HG03139 (cell line): ENCODE measurements at regions not wholly inside any gene's neighbourhood (a gene's known extent, or its start where the extent isn't known, plus 50 kb on each side); places are given as distances from the start of the nearest gene placed in this dataset.

Experiments used
- ATAC-seq: cut with Tn5 transposase; IDR thresholded peaks from one replicate; pipeline ENCODE4 v1.9.1; 2021; ENCODE audit not compliant: unreplicated experiment

DNA sequence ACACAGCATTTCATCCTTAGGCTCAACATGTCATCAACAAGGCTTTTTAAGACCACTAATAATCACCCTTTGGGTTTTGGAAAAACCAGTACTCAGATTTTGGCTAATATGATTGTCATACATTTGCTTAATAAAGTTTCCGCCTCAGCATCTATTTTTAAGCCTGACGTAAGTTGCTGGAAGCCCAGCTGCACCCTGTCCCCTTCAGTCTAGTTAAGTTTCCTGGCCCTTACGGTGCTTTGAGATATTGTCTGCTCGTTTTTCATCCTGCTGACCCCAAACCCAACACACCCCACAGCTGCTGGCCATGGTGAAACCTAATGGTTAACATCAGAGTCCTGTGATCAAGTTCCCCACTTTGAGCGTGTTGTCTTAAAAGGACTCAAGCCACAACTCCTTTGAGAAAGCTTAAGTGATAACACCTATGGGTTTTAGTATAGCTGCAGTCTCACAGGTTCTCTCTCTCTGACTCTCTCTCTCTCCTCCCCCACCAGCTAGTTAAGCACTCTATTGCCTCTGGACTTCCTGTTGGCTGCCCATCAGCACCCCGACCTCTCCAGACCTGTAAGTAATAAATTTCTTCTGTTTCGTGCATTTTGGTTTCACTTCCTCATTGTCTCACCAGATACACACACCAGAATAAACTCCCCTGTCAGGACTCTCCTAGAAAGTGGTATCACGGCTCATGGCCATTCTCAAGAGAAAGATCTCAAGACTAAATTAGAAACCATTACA is 802.0 kb downstream of the C6orf118 start:
- no peak for ATAC-seq

DNA sequence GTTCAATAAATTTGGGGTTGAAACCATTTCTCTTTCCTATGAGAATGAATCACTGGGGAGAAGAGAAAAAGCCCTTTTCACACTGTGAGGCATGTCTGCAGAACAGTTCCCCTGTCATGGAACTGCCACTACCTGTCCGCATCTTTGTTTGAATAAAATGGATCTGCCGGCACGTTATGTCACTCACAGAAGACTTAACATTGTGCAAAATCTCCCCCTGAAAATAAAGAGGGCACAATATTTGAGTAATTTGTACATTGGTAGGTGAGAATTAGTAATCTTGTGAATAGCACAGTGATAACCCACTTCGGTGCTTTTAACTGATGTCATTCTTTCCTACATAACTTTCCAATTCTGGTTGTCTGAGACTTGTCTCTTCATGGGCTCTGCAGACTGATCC is 804.0 kb downstream of the C6orf118 start:
- no peak for ATAC-seq

DNA sequence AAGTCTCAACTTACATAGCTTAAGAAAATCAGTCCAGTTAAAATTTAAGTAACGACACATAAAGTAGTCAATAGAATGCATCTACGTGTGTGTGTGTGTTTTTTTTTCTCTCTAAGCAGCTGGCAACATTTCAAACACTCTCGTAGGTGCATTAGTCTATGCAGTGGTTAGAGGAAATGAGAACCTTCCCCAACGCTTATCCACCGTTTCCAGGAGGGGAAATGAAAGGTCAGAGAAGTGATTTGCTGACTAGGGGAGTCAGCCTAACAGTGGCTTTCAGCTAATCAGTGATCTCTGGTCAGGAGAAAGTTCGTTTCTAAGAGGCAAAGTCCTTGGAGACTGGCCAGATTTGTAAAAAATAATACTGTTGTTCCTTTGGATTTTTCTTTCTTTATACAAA is 806.6 kb downstream of the C6orf118 start:
- ATAC-seq = no peak

DNA sequence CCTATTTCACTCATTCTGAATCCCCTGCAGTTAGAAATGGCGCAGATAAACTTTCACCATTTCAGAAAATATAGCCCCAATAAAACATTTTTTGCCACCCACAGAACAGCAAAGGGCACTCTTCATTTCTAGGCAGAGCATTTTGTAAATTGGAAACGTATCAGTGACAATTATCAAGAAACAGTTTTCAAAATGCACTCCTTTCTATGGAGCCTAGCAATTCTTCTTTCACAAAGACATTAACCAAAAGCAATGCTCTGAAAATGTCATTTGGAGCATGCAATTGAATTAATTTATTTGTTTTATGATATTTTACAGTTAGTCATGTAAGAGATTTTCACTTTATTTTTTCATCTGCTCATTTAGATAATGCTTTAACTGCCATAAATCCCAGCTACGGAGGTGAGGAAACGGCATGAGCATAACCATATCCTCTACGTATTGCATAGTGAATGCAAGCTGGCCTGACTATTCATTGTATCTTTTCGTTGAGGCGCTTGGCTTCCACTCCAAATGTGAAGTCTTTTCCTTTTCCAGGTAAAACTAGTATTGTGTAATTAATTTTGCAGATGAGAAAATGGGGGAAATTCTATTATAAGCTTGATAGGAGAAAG is 813.4 kb downstream of the C6orf118 start:
- ATAC-seq = no peak

DNA sequence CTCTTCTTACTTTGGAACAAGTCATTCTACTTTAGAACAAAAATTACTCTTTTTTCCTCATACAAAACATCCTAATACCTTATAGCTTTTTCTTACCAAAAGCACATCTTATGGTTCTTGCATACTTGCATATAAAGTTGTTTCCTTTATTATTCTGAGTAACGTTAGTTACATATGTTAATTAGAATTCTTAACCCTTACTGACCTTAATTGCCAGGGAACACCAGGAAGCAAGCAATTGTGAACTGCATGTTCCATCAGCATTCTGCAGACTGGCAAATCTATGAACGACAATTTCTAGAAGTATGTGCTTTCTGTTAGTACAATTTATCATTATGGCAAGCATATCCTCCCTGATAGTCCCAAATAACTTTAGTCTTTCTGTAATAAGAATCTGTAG is 831.0 kb downstream of the C6orf118 start:
- no peak for ATAC-seq

DNA sequence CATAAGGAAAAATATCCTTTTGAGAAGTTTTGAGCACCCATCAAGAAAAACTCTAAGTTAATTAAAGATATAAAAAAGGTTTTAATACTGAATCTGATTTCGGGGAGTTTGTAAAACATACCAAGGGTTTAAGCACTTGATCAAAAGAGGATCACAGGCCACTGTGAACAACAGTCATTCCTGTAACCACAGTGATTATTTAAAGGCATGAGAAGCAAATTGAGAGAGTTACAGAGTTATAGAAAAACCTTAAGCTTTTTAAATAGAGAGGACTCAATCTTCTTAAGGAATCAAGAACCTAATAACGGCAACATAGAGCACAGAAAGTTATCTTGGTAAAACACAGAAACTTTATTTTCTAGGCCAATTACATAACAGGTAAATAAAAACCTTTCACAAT is 831.6 kb downstream of the C6orf118 start:
- ATAC-seq = no peak

DNA sequence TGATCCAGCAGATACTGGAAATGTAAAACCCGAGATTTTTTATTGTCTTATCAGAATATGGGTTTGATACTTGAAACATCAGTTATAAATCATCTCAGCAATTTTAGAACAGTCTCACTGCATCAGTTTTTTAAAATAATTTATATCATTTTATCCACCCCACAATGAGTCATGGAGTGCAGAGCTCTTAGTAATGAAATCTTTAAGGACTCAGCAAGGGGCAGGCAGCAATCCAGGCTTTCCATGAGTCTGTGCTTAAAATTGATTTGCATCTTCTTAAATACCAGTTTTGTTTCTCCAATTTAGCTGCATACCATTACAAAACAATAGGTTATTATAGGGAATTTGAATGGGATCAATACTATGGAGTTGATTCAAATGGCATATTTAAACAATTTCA is 832.3 kb downstream of the C6orf118 start:
- ATAC-seq = no peak

DNA sequence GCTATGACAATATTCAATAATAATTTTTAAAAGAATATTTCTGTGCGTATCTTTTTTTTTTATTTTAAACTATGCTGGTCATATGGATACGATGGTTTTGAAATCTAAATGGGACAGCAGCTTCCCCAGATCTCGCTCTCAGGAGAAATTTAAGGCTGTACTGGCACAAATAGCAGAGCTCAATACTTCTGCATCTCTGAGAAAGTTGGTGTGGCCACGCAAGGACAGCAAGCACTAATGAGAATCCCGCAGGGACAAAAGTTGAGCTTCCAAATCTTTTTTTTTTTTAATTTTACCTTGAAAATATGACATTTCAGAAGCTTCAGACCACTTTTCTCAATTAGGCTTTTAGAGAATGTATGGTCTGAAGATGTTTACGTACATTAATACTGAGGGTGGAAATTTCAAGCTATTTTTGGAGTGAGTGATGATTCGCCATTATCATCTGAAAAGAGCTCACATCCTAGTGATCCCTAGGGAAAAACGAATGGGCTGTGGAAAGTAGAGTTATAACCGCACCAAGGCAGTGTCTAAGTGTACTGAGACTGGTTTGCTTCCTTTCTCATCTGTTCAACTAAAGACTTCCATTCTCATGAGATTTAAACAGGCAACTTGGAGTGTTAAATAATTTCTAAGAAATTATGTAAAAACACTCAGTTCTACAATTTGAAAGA is 840.0 kb downstream of the C6orf118 start:
- no peak for ATAC-seq

DNA sequence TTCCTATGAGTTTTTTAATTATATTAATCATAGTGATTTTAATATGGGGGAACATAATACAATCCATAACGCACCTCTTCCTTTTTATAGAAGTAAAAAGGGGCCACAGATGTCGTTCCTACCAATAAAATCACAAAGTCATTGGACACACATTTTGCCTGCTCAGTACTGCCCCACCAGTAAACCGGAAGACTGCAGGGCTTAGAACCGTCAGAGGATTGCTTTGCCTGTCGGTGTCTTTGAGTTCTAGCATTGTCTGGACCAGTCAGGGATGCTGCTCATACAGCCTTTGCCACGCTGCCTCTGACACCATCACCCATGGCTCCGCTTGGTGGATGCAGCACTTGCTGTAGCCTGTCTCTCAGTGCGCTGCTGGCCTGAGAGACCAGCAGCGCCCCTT is 853.6 kb downstream of the C6orf118 start:
- no peak for ATAC-seq

DNA sequence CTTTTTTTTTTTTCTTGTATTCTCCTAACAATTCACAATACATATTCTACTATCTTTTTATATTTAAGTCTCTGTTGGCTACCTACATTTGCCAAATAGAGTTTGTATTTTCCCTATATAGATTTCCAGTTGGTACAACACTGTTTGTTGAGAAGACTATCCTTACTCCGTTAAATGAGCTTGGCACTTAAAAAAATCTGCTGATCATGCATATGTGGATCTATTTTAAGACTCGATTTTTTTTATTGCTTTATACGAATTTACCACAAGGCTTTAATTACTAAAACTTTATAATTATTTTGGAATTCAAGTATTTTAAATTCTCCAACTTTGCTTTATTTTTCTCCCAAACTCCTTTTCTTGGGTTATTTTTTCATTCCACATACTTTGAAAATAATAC is 855.6 kb downstream of the C6orf118 start:
- ATAC-seq = no peak

DNA sequence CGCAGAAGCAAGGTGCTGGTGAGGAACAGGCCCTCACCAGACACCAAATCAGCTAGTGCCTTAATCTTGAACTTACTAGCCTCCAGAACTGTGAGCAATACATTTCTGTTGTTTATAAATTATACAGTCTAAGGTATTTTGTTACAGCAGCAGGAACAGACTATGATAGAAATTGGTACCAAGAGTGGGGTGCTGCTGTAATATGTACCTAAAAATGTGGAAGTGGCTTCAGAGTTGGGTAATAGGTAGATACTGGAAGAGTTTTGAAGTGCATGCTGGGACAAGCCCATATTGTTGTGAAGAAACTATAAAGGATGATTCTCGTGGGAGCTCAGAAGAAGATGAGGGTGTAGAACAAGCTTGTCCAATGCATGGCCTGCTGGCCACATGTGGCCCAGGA is 866.8 kb downstream of the C6orf118 start:
- ATAC-seq = no peak

DNA sequence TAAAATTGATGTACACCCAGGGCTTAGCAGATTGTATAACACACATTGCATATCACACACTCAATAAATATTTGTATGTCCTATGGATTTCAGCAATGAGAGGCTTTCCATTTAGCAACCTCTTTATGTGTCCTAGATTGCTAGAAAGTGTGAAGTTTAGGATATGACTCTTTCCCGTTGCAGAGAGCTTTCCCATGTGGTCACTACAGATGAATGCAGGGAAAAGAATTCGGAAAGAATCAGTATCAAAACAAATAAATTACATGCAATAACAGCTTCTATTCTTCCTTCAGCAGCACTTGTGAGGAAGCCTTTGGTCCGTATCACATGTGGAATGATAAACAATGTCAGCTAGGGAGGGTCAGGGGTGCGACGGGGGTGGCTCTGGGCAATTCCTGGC is 870.1 kb downstream of the C6orf118 start:
- ATAC-seq = no peak

DNA sequence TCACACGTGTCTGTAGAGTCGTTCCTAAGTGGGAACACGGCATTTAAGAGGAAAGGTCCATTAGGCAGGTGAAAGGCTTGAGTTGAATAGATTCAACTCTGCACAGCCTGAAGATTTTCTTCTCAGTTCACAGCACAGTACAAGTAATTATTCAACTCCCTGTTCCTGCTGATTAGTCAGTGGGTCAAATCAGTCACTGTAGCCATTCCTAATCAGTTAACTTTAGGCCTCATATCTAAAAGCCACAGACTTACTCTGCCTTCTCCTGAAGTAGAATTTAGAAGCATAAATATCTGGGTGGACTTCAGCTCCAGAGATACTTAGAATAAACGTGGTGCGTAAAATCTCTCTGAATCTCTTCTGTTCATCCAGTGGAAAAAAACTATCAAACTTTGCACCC is 872.4 kb downstream of the C6orf118 start:
- no peak for ATAC-seq

DNA sequence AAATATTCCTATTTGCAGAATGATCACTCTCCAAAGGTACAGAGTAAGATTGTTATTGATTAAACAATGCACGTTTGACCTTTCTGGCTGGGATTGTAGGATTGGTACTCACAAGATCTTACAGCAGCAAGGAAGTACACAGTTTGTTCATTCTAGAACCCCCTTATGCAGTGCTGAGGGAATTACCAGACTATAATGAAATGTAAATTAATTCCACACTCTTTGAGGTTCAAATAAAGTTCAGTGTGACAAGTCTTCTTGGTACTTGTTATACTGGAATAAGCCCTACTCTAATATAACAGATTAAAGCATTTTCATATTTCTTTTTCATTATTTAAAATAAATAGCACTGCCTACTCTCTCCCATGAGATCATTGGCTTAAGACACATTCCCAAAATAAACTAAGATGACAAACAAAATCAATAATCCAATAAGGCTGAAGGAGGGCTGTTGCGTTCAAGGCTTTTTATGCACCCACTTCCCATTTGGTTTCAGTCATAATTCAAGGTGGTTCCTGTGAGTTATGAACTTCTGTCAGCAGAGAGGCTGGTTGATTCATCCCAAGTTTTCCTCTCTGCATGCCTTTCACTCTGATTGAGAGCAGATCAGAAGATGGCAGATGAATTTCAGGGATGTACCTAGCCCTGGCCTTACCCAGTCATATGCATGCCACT is 881.5 kb downstream of the C6orf118 start:
- no peak for ATAC-seq

DNA sequence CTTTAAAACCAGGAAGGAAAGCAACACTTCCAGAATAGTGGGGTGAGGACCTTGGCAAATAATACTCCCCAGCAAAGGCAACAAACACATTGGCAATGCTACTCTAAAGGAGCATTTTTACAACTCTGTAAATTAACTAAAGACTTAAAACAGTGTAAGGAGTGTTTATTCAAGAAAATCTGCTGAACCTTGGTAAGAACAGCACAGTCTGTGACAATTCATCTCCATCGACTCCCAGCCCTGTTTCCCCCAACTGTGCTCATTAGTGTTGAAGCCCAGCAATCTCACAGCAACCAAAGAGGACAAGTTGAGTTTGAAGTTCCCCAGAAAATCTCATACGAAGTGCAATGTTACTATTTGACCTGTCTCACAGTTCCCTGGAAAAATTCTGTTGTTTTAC is 884.9 kb downstream of the C6orf118 start:
- no peak for ATAC-seq

DNA sequence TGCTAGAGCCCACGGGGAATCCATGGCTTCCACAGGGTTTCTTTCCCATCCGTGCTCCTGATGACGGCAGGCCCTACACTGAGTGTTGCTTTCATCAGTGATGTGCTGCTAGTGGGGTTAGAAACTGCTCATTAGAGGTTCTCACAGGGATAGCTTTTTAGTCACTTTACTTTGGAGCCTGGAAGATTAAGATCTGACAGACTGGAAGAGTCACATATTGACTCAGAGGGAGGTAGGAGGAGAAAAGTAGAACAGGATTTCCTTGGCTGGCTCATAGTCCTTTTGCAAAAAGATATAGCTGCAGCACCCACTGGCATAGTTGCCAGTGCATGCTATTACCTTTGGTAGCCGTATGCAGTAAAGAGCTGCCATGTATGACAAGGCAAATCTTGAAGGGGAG is 890.3 kb downstream of the C6orf118 start:
- no peak for ATAC-seq

DNA sequence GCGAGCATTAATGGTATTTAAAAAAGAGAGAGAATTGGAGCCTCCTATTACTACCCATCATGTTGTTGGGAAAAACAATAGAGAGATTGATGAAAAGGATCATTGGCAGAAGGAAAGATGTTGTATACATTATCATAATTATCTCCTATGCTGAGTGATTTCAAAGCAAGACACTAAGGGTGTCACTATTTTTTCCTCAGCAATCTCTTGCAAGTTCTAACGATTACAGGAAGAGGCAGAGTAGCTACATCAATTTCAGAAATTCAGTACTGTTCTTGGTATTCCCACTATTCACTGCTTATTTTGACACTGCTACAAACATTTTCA is 891.2 kb downstream of the C6orf118 start:
- ATAC-seq = no peak

DNA sequence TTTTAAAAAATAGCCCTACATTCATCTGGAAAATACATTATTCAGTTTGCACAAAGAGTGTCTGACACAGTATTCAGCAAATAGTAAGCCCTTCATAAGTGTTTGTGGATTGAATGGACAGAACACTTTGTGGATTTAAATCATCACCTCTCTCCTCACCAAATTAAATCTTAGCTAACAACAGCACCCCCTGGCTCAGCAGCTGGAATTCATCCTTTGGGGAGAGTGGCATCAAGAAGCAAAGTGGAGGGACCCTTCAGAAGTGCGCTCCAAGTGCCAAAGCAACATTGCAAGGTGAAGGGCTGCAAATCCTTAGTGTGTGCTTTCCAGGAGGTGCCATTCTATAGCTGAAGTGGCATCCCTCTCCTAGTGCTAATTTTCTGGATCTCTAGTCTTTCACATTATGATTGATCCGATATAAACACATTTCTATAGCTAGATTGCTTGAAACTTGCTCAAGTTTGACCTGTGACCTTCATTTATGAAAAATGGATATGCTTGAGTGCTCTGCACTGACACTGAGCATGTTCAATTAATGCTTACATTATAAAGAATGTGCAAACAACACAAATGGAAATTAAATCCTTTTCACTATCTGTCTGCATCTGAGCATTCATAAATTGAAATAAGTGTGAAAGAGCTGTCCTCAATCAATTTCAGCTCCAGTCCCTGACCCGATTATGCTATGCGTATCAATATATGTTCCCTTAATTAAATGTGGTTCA is 891.7 kb downstream of the C6orf118 start:
- ATAC-seq = no peak

DNA sequence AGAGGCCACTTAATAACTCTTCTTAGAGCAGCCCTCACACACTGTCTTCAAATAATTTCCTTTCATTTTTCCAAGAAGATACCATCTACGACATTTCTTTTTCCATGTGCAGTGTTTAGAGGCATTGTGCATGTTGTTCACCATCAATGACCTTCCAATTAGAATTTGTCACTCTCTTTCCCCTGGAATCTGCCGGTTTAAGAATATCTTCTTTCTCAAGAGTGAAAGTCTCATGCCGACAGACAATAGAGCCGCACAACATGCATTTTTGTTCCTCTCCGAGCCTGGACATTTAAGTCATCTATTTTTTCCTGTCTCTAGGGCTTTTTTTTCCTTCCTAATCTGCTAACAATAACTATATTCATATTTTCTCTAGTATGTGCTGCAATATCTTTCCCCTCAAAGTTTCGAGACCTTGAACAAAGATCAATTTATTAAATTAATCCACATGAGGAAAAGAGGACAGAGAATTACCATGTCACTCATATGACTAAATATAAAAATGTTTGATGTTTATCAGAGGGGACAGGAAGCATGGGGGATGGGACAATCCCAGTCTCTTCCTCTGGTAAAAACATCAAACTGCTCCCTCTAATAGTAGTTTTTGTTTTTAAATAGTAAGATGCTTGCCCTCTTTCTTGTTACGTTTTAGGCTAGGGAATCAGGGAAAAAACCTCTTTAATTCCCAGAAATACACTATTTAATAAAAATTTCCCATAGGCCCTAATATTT is 893.4 kb downstream of the C6orf118 start:
- ATAC-seq = no peak

DNA sequence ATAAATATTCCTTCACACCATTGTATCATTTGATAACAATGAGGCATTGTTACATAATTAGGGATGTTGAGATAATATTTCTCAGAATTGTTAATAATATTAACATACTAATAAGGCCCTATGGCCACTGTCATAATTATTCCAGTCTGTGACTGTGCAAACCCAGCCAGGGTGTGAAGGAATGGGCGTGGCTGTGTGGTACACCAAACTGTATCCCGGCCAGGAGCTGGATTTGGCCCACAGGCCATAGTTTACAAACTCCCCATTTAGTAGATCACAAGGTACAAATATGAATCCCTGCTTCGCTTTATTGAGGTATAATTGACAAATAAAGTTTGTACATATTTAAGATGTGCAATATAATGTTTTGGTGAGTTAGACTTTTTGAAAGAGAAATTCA is 894.7 kb downstream of the C6orf118 start:
- no peak for ATAC-seq

DNA sequence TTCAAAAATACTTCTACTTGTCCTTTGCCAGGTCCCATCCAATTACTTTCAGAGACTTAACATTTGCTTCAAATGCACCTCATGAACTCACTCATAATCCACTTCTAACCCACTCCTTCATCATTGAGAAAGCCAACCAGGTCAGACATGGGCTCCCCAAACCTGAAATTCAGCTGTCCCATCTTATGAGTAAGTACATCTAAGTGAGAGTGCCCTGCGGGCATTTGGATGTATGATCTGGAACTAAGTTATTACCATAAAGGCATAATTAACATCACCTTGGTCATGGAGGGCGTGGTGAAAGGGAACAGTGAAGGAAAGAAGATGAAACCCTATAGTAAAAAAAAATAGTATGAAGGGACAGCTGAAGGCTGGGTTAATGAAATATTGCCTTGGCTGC is 896.8 kb downstream of the C6orf118 start:
- no peak for ATAC-seq
